HG03521 (cell line): ENCODE measurements at regions not wholly inside any gene's neighbourhood (a gene's known extent, or its start where the extent isn't known, plus 50 kb on each side); places are given as distances from the start of the nearest gene placed in this dataset.

ENCODE experiments used
- ATAC-seq: cut with Tn5 transposase; IDR thresholded peaks from one replicate; pipeline ENCODE4 v1.9.1; 2021; ENCODE audit warnings: mild to moderate bottlenecking, moderate library complexity; ENCODE audit not compliant: unreplicated experiment

DNA sequence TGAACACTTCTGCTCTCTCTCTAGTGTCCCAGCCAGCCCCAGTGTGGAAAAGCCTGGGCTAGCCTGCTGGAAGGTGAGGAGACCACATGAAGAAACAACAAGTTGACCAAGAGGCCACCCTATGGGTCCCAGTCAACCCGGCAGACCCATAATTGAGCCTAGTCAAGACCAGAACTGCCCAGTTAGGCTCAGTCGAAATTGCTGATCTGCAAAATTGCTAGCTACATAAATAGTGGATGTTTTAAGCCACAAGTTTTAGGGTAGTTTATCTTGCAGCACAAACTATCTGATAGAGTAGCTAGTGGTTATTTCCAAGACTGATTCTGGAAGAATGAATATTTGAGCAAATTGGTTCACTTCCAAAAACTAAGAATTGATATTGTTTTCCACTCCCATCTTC is 82.3 kb upstream of the CCDC112 start:
- ATAC-seq, result no peak

DNA sequence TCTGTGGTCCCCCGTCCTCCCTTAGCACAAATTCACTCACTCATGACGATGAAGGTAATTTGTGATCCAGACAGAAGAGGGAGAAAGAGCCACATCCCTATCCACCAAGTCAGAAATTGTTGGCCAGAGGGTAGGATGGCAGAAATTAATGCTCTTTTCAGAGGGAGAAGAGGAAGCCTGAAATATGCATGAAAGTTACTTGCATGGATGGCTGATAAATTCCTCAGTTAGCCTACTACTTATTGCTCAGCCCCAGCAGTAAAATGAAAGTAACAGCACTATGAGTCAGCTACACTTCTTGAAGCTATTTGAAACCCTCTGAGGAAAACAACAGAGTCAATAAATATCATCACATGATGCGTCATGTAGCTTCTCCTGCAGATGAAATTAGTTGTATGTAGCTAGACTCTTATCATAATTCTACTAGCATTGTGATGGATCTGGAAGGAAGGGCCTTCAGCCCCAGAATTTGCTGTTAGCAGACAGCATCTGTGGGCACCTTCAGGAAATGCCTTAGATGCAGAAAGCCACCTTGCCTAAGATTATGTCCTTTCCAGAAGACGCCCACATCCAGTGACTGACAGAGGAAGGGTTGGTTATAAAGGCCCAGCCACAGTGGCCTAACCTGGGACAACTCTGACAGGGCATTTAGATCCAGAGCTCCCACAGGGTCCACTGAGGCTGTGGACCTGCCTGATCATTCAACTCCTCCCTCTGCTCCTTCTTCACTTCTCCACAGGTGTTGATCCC is 81.2 kb upstream of the CCDC112 start:
- ATAC-seq, result no peak

DNA sequence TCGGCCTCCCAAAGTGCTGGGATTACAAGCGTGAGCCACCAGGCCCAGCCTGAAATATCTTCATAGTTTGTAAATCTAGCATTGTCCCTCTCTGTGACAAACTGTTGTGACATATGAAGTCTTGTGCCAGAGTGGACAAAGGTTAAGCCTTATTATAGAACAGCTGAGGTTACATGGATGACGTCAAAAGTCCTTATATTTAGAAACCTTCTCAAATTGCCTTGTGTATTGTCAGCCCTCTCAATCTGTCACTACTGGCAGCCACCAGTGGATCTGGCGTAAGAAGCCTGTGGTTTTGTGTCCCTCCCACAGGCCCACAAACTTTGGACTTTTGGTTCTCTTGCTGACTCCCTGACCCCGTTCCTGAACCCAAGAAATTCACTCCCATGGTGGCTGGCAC is 79.4 kb upstream of the CCDC112 start:
- no peak for ATAC-seq

DNA sequence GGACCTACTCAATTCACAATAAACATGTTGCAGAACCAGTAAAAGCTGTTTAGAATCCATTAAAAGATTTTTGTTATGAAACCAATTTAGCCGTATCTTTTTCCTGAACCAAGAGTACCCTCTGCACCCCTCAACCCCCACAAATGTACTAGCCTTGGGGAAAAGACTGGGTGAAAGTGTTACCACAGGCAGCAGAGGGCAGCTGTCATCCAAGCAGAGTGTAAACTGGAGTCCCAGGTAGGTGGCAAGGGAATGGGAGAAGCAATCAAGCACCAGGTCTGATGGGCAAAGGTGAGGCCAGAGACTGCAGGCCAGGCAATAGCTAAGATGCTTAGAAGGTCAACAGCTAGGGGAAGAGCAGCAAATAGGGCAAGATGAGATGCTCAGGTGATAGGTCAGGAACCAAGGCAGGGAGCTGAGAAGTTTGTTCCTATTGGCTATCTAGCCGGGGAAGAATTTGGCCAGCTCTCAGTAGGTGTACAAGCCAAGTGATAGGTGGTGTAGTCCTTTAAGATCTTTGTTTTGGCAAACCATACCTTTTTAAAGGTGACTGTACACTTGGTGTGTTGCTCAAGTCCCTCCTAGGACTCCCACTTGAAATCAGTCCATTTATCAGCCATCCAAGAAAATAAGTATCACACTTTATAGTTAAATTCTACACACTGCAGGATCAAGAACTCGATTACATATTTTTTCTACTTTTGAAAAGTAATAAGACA is 77.8 kb upstream of the CCDC112 start:
- no peak for ATAC-seq

DNA sequence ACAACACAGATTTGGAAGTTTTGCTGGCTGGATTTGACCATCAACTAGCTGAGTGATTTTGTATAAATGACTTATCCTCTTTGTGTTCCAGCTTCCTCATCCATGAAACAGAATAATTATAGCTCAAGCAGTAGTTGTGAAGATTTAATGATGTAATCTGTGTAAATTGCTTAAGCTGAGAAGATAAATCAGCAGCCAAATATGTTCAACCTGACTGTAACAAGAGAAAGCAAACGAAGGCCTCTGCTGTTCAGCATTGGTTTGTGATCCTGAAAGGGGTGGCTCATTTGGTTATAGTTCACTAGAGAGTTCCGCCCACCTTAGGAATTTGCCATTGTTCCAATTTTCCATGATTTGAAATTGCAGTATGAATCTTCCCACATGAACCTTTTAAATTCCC is 75.7 kb upstream of the CCDC112 start:
- no peak for ATAC-seq

DNA sequence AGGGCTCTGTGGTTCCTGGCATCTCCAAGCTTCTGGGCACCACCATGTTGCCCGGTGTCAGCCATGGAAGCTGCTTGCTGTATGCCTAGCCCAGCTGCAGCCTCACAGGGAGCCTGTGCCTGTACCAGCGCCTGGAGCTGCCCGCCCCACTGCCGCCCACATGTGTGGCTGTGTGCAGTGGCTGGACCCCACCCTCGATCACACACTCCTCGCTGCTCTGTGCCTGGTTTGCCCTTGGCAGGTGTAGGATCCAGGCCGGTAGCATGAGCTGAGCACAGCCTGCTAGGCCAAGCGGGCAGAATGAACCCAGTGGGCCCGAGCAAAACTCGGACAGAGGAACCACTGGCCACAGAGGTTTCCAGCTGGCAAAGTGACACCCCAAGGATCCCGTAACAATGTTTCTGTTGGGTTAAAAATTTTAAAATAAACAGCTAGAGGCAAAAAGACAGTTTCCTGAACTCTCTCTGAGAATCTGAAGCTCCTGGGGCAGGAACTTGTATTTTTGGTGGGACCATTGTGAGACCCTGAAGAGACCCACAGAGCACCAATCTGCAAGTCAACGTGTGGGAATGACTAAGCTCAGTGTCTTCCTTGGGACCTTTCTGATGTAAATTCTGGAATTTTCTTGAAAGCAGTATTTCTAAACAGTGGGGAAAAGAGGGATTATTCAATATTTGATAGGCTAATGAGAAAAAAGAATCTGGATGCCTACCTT is 73.1 kb upstream of the CCDC112 start:
- ATAC-seq, result no peak

DNA sequence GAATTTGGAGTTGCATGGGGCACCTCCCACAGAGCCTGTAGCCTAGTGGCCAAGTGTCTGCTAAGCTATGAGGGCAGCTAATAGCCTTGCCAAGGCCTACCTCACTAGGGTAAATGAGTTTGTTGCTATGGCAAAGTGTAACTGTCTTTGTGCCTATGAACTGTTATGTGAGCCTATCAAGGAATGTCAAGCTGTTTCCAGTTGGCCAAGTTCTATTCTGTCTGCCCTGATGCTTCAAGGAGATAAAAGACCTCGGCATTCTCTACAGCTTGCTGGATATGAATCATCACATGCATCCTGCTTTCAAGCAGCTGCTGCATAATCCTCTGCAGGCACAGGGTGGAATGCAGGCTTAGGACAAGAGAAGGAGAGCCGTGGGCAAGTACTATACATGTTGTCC is 69.8 kb upstream of the CCDC112 start:
- no peak for ATAC-seq

DNA sequence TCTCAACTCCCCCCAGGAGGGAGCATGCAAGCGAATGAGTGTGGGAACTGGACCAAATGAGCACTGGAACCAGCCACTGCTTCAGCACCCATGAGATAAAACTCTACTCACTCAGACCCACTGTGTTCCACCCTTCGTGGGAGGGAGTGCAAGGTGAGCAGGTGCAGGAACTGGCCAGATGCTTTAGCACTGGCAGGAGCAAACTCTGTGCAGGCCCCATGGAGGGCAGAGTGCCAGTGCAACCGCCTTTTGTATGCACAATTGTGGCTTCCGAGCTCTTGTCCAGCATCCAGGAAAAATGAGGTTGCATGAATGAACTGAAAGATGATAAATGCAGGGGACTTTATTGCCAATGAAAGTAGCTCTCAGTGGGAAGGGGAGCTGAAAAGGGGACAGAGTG is 67.4 kb upstream of the CCDC112 start:
- no peak for ATAC-seq

DNA sequence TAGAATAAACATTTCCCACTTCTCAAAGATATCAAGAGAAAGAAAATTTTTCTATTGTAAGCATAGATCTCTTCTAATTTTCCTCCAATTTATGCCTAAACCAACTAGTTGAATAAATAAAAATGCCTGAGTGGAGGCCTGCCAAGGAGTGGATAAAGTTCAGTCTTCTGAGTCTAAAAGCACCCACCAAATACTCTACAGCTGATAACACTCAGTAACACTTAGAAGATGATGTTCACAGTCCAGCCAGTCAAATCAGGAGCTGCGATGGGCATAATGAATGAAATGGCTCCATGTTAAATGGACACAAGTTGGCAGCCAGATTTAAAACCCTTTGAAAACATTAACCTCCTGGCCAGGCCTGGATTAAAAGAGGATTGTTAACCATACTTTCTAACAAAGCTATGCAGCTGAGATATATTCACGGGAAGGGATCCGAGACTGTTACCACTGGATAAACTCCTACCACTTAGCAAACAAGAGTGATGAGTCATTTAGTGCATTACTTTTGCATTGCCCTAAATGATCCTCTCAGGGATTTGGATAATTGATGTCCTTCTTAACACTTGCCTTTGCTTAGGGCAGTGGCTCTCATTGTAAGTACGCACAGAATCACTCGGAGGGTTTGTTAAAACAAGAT is 63.7 kb upstream of the CCDC112 start:
- ATAC-seq, result no peak

DNA sequence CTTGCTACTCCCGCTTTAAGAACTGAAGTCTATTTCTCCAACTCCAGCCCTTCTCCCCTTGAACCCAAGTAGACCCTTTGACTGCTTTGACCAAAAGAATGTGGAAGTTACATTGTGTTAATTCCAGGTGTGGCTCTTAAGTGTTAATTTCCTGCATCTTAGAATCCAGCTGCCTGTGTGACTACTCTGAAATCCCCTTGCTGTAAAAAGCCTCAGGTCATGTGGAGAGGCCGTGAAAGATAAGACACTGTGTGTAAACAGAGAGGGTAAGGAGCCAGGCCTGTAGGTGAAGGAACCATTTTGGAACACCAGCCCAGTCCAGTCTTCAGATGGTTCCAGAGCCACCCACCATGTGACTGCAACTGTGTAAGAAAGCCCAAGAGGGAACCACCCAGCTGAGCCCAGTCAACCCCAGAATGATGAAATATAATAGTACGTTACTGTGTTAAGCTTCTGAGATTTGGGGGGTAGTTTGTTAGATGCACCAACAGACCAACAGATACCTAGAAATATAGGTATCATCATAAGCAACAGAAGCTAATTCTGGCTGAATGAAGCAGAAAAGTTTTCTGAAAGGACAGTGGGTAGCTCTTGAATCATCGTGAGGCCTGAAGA is 59.4 kb upstream of the CCDC112 start:
- ATAC-seq, result no peak

DNA sequence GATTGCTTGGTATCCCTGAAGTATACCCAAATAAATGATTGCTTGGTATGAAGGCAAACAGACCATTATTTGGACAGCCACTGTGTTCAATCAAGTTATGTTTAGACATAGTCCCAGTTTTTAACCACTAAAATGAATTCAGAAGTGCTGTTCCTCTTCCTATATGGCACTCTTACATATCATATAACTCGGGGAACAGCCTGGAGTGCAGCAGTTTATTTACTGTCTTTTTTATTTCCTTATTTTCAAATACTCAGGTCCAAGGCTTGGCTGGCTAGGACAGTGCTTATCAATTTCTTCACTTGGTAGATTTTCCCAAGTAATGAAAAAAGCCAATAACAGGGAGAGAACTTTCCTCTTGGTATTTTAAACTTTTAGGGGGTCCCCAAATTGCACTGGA is 58.6 kb upstream of the CCDC112 start:
- no peak for ATAC-seq

DNA sequence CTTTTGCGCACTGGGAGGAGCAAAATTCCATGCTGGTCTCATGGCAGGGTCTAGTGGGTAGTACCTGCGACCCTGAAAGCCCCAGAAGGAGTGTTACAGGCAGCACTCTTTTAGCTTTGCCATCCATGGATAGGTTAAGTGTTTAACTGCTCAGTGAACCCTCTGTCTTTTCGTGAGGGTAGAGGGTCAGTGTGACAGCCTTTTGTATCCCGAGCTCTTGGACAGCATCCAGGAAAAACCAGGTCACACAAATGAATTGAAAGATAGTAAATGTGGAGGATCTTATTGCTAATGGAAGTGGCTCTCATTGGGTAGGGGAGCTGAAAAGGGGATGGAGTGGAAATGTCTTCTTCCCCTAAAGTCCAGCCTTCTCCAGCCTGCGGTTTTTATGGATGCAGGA is 57.8 kb upstream of the CCDC112 start:
- no peak for ATAC-seq

DNA sequence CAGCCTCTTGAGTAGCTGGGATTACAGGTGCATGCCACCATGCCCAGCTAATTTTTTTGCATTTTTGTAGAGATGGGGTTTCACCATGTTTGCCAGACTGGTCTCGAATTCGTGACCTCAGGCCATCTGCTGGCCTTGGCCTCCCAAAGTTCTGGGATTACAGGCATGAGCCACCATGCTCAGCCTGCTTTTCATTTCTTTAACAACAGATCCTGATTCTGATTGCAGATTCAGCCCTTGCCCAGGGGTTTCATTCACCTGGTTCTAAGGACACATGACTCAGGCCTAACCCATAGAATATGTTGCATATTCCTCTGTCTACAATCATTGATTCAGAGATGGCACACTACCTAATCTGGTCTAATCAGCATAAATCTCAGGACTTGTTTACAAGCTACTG is 56.1 kb upstream of the CCDC112 start:
- no peak for ATAC-seq

DNA sequence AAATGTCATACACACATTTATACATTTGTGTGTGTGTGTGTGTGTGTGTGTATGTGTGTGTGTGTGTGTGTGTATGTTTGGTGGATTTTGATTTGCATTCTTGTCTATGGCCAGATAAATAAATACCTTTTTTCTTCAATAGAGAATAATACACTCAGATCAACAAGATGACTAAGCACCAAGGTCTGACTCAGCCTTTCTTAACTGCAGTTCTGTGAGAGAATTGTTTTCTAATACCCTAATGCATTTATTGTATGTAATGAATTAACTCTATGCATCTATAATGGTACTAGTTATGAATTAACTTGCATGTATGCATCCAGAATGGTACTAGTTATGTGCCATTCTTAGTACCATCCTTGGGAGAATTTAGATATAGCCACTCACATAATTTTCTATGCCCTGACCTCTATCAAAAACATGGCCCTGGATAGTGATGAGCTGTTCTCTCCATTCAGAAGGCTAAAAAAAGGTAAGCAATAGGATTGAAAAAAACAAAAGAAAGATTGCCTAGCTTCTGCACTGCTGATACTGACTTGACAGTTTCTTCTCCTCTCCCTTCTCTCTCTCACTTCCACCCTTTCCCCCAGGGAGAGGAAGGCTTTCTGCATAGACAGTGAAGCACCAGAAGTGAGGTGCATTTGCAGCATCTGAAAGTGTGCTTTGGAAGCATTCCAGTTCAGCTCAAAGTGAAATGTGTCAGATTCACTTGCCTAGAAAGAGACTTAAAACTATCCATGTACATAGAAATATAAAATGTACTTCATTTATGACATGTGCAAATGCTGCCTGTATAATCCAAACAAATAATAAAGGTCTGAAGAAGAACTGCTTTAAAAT is 55.1 kb upstream of the CCDC112 start:
- ATAC-seq, result no peak

DNA sequence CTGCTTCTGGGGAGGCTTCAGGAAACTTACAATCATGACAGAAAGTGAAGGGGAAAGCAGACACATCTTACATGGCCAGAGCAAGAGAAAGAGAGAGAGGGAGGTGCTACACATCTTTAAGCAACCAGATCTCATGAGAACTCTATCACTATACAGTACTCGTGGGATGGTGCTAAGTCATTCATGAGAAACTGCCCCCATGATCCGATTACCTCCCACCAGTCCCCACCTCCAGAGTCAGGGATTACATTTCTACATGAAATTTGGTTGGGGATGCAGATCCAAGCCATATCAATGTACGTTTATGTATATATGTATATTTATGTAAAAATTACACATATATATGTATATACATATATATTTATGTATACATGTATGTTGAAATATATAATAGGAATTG is 54.4 kb upstream of the CCDC112 start:
- ATAC-seq, result no peak

DNA sequence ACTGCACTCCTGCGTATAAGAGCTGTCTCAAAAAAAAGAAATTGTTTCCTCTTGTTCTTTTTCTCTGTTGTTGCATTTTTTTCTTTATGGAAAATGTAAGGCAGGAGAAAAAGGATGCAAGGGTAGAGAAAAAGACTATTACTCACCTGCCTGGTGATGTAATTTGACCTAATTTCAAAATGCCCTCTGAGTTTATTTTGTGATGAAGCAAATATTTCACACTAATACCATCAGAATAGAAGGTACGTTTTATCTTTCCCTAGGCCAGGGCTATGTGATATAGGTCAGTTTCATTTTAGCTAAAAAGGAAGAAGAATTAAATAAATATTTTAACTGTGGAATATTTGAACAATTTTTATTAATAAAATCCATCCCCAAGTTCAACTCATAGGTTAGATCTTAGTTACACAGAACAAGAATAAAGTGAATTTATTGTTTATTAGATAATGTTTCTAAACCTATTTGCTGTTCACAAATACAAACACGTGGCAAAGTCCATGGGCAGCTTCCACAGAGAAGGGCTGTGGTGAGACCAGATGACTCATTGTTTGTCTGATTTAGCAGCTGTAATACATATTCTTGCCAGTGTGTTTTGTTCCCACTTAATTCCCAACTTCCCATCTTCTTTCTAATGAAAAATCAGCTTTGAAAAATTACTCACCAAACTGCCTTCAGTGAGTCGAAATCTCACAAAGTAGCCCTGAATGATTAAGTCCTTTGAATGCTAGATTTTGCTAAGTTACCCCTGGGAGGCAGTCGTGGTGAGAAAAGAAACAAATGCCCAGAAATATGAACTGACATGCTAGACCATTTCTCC is 52.8 kb upstream of the CCDC112 start:
- ATAC-seq, result no peak

DNA sequence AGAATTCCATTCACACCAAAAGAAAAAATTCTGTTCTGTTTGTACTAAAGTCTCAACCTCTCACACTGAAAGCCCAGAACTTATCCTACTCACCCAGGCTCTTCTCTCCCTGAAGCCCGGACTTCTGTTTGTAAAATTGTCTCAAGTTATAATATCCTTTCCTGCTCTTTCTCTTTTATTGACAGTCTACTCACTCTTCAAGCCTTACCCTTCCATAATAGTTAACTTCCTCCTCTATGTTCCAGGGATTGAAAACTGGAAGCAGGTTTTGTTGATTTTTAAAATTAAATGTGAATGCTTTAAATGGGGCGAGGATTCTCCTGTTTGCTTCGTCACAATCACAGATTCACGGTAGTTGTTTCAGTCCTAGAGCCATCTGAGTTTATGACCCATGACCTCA is 51.7 kb upstream of the CCDC112 start:
- ATAC-seq, result no peak
